Central memory CD8-positive, alpha-beta T cell (primary cell): ENCODE measurements at regions not wholly inside any gene's neighbourhood (a gene's known extent, or its start where the extent isn't known, plus 50 kb on each side); places are given as distances from the start of the nearest gene placed in this dataset.
"Not testable (repeated sequence)": the region's sequence is repeated elsewhere in the genome, so short reads cannot be mapped to it uniquely, and the experiment has no call there.

Experiments used
- ATAC-seq: fragments of 150-1000 bp; cut with Tn5 transposase; replicated peaks from 2 replicates; pipeline ENCODE4 v1.10.0; 2022; ENCODE audit warnings: mild to moderate bottlenecking, moderate FRiP score, moderate number of reproducible peaks; ENCODE audit not compliant: poor library complexity, severe bottlenecking; ENCODE audit errors: extremely low read depth
- DNase-seq, 2 donors: peaks; one replicate each; pipeline ENCODE4 v3.0.0; 2021; ENCODE audit warnings: low spot score in 2 of 2
- H3K27ac Mint-ChIP-seq: one replicate; pipeline ENCODE4 v1.8.0; 2022; ENCODE audit warnings: low read depth, mild to moderate bottlenecking, moderate library complexity, mixed read lengths
- H3K27me3 Mint-ChIP-seq: one replicate; pipeline ENCODE4 v1.8.0; 2022; ENCODE audit warnings: mixed read lengths
- H3K36me3 Mint-ChIP-seq: one replicate; pipeline ENCODE4 v1.8.0; 2022; ENCODE audit warnings: mild to moderate bottlenecking, moderate library complexity, mixed read lengths; ENCODE audit not compliant: insufficient read depth
- H3K4me1 Mint-ChIP-seq: one replicate; pipeline ENCODE4 v1.8.0; 2022; ENCODE audit warnings: mixed read lengths
- H3K4me3 Mint-ChIP-seq: one replicate; pipeline ENCODE4 v1.8.0; 2022; ENCODE audit warnings: mild to moderate bottlenecking, moderate library complexity, mixed read lengths
- H3K9me3 Mint-ChIP-seq: one replicate; pipeline ENCODE4 v1.8.0; 2022; ENCODE audit warnings: mixed read lengths

DNA sequence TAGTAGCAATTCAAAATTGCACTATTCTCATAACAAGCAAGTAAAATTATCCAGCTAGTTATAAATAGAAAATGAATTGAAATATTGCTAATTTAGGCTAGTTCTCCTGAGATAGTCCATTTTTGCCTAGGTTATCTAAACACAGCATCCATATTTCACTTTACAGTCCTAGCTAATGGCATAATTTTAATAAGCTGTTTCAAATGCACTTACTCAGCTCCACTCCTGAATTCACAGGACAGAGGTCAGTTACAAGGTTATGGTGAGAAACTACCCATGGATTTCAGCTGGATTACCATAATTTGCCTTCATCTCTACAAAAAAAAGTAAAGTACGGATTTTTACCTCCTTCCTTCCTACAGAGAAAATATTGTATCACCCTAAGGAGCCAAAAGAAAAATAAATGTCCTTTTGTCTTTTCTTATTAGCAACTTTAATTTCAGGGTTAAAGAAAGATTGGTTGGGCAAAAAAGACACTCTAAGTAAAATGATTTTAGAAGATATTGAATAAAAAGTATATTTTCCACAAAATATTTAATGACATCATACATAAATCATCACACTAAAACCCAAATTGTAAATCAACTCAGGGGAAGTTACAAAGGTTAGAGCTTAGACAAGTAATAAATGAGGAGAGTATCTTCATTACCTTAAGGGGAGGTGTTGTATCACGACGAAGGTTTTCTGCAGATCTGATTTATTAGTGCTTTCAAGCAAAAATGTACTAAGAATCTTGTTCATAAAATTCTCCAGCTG, 377.4 kb downstream of the C12orf50 start:
- DNase-seq (no peak), ATAC-seq (no peak)
- Mint-ChIP-seq H3K27ac (no peak overlapping the region), H3K4me3 (no peak overlapping the region), H3K36me3 (no peaks in the 10 kb centered on the region), H3K4me1 (no peaks in the 10 kb centered on the region), H3K27me3 (no peaks in the 10 kb centered on the region), H3K9me3 (peaks cover 23% of the 10 kb centered on the region)

GRCh38 chr12:87642245-87642644, 387.0 kb downstream of the C12orf50 start:
- Mint-ChIP-seq H3K36me3 (no peaks in the 10 kb centered on the region), H3K27ac (no peak overlapping the region), H3K9me3 (peaks cover 6% of the 10 kb centered on the region), H3K27me3 (no peaks in the 10 kb centered on the region), H3K4me1 (no peaks in the 10 kb centered on the region), H3K4me3 (no peak overlapping the region)
- DNase-seq (no peak), ATAC-seq (no peak)

- no peak for ATAC-seq
- no peak for DNase-seq
- no peak overlapping the region for H3K27ac Mint-ChIP-seq
- no peaks in the 10 kb centered on the region for H3K9me3 Mint-ChIP-seq
- no peaks in the 10 kb centered on the region for H3K36me3 Mint-ChIP-seq
- H3K4me3 Mint-ChIP-seq = no peak overlapping the region
- no peaks in the 10 kb centered on the region for H3K4me1 Mint-ChIP-seq
- H3K27me3 Mint-ChIP-seq = no peaks in the 10 kb centered on the region
Observed at GRCh38 chr12:87618199-87618598, 411.0 kb downstream of the C12orf50 start.

- no peak for DNase-seq
- ATAC-seq = no peak
- Mint-ChIP-seq H3K4me3 (no peak overlapping the region), H3K4me1 (no peaks in the 10 kb centered on the region), H3K27me3 (no peaks in the 10 kb centered on the region), H3K36me3 (no peaks in the 10 kb centered on the region), H3K9me3 (no peaks in the 10 kb centered on the region), H3K27ac (no peak overlapping the region)
Observed at GRCh38 chr12:87612996-87613395, 416.2 kb downstream of the C12orf50 start.

DNA sequence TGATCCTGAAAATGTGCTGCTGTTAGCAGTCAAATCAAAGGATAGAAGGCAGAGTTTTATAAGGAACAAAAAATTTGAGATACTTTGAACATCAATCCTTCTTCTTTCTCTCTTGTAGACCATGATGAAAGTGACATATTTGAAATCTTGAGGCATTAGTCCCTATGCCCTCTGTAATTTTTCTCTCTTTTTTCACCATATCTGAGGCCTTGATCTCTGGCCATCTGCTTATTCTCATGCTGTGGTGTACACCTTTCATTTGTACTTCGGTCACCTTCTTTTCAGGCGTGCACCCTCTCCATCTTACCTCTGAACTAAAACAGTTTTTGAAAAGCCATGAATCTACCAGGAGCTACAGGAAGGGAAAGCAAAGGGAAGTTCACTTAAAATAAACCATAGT, 420.9 kb downstream of the C12orf50 start:
- H3K27me3 Mint-ChIP-seq = no peaks in the 10 kb centered on the region
- DNase-seq (no peak), ATAC-seq (no peak)
- no peak overlapping the region for H3K27ac Mint-ChIP-seq
- H3K4me1 Mint-ChIP-seq = no peaks in the 10 kb centered on the region
- no peak overlapping the region for H3K4me3 Mint-ChIP-seq
- H3K36me3 Mint-ChIP-seq = no peaks in the 10 kb centered on the region
- H3K9me3 Mint-ChIP-seq = peaks cover 7% of the 10 kb centered on the region

GRCh38 chr12:87603727-87604126, 425.5 kb downstream of the C12orf50 start:
- Mint-ChIP-seq H3K4me1 (no peaks in the 10 kb centered on the region), H3K27ac (no peak overlapping the region), H3K36me3 (no peaks in the 10 kb centered on the region), H3K27me3 (no peaks in the 10 kb centered on the region), H3K4me3 (no peak overlapping the region), H3K9me3 (peaks cover 12% of the 10 kb centered on the region)
- DNase-seq (no peak), ATAC-seq (no peak)

DNA sequence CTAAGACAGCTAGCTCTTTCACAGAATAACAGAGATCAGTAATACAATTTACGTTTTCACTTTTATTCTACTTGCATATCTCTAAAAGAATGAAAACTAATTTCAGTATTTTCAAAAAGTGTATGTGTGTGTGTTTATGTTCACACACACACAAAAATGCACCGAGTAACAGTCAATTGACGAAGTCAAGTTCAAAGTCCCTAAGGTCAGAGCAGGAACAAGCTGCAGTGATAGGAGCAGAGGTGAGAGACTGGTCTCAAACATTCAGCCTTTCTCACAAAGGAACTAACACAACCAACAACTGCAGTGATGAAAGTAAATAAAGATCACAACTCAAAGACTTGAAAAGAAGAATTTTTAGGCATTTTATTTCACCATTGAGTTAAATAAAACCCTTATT, 429.7 kb downstream of the C12orf50 start:
- Mint-ChIP-seq H3K27me3 (no peaks in the 10 kb centered on the region), H3K27ac (no peak overlapping the region), H3K4me3 (no peak overlapping the region), H3K36me3 (no peaks in the 10 kb centered on the region), H3K4me1 (no peaks in the 10 kb centered on the region), H3K9me3 (peaks cover 19% of the 10 kb centered on the region)
- ATAC-seq (no peak), DNase-seq (no peak)

DNA sequence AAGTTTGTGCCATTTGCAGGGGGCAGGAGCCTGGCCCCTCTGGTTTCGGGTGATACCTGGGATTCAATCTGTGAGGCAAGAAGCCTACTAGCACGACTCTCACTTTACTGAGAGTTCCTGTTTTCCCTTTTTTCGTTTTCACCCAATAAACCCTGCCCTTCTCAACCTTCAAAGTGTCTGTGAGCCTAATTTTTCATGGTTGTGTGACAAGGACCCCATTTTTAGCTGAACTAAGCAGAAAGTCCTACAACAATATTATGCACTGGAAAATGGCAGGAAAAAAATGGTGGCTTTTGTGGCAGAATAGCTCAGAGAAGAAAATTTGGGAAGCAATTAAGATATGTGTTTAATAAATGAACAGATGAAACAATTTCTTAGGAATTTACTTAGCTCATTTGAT, 432.1 kb downstream of the C12orf50 start:
- Mint-ChIP-seq H3K27ac (no peak overlapping the region), H3K9me3 (peaks cover 19% of the 10 kb centered on the region), H3K36me3 (no peaks in the 10 kb centered on the region), H3K4me1 (no peaks in the 10 kb centered on the region), H3K27me3 (no peaks in the 10 kb centered on the region), H3K4me3 (no peak overlapping the region)
- DNase-seq (no peak), ATAC-seq (no peak)

GRCh38 chr12:87596636-87597035, 432.6 kb downstream of the C12orf50 start:
- Mint-ChIP-seq H3K4me1 (no peaks in the 10 kb centered on the region), H3K27ac (no peak overlapping the region), H3K4me3 (no peak overlapping the region), H3K27me3 (no peaks in the 10 kb centered on the region), H3K9me3 (peaks cover 19% of the 10 kb centered on the region), H3K36me3 (no peaks in the 10 kb centered on the region)
- no peak for ATAC-seq
- no peak for DNase-seq

GRCh38 chr12:87596134-87596533, 433.1 kb downstream of the C12orf50 start:
- Mint-ChIP-seq H3K4me1 (no peaks in the 10 kb centered on the region), H3K27me3 (no peaks in the 10 kb centered on the region), H3K36me3 (no peaks in the 10 kb centered on the region), H3K9me3 (peaks cover 19% of the 10 kb centered on the region), H3K4me3 (no peak overlapping the region), H3K27ac (no peak overlapping the region)
- ATAC-seq = no peak
- no peak for DNase-seq

DNA sequence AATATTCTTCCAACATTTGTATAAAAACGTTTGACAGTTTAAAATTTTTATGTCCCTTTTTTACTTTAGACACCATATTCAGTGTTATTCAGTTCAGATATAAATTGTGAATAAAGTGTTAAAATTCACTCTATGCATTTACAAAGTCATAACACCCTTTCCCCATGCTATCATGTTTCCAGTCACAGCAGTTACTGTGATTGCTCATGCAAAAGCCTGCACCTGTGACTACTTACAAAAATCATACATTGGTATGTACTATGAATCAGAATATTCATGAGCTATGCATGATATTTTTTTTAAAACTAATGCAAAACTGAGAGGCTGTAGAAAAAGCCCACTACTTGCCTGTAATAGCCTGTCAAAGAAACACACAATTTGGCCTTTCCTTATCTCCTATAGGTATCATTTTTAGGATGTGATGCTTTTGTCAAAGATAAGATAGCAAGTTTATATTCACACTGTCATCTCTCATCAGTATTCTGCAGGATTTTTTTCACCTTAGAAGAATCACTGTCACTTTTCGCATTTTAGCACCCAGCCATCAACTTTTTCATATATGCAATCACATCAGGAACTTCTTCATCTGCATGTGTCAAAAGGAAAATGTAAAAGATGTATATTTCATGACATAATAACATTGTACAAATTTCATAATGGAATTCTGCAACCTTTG, 443.2 kb downstream of the C12orf50 start:
- H3K9me3 Mint-ChIP-seq = peaks cover 11% of the 10 kb centered on the region
- no peaks in the 10 kb centered on the region for H3K27me3 Mint-ChIP-seq
- H3K36me3 Mint-ChIP-seq = no peaks in the 10 kb centered on the region
- no peaks in the 10 kb centered on the region for H3K4me1 Mint-ChIP-seq
- no peak overlapping the region for H3K4me3 Mint-ChIP-seq
- DNase-seq (no peak), ATAC-seq (no peak)
- no peak overlapping the region for H3K27ac Mint-ChIP-seq

- H3K4me3 Mint-ChIP-seq = not testable (repeated sequence)
- peaks cover 22% of the 10 kb centered on the region for H3K9me3 Mint-ChIP-seq
Observed at GRCh38 chr12:87579091-87579490, 450.1 kb downstream of the C12orf50 start.

DNA sequence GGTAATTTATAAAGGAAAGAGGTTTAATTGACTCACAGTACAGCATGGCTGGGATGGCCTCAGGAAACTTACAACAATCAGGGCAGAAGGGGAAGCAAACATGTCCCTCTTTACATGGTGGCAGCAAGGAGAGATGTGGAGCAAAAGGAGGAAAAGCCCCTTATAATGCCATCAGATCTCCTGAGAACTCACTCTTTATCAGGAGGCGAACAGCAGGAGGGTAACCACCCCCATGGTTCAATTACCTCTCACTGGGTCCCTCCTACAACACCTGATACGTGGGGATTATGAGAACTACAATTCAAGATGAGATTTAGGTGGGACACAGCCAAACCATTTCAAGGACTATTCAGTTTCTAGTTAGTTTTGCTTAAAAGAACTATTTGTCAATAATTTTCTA, 453.3 kb downstream of the C12orf50 start:
- no peaks in the 10 kb centered on the region for H3K4me1 Mint-ChIP-seq
- no peak for ATAC-seq
- no peak overlapping the region for H3K27ac Mint-ChIP-seq
- no peak for DNase-seq
- no peaks in the 10 kb centered on the region for H3K36me3 Mint-ChIP-seq
- peaks cover 22% of the 10 kb centered on the region for H3K9me3 Mint-ChIP-seq
- no peak overlapping the region for H3K4me3 Mint-ChIP-seq
- no peaks in the 10 kb centered on the region for H3K27me3 Mint-ChIP-seq

More at GRCh38 chr12:87579091-87579490, 450.1 kb downstream of the C12orf50 start:
- not testable (repeated sequence) for H3K4me1 Mint-ChIP-seq, ATAC-seq, H3K36me3 Mint-ChIP-seq, DNase-seq, H3K27ac Mint-ChIP-seq, H3K27me3 Mint-ChIP-seq
